PC-9 (cell line): ENCODE measurements at regions not wholly inside any gene's neighbourhood (a gene's known extent, or its start where the extent isn't known, plus 50 kb on each side); places are given as distances from the start of the nearest gene placed in this dataset.
"Not testable (repeated sequence)": the region's sequence is repeated elsewhere in the genome, so short reads cannot be mapped to it uniquely, and the experiment has no call there.

Source experiments
- BruUV-seq: library from RNA; stranded (reverse); fragments of 400-500 nt; replicated peaks from 2 replicates; lab custom pipeline; 2021; lab: Mats Ljungman, UMichigan
- CTCF ChIA-PET: fragments of 300-600 bp; sonication (Branson Sonifier 250); formaldehyde crosslinking; loops from one replicate; lab custom pipeline; 2022; ENCODE audit warnings: antibody characterized with exemption; lab: Charles Lee
- POLR2A ChIA-PET: fragments of 300-600 bp; sonication (Branson Sonifier 250); formaldehyde crosslinking; loops from one replicate; lab custom pipeline; 2022; ENCODE audit warnings: antibody characterized with exemption; ENCODE audit not compliant: unreplicated experiment; lab: Charles Lee
- DNase-seq, 2 experiments: peaks; one replicate each; pipeline versions ENCODE4 v3.0.0 to v3.0.0-alpha.2; 2015 to 2022; ENCODE audit warnings: mixed read lengths in 1 of 2
- H2AFZ ChIP-seq: fragments of 200-600 bp; sonication (generic); 2 replicates; pipeline ENCODE4 v1.8.1; 2017; ENCODE audit warnings: antibody characterized with exemption
- H3F3A ChIP-seq: fragments of 200-600 bp; sonication (generic); 2 replicates; pipeline ENCODE4 v1.8.1; 2017; ENCODE audit warnings: antibody characterized with exemption, mild to moderate bottlenecking, low read depth; ENCODE audit not compliant: insufficient read depth
- H3K27ac ChIP-seq: fragments of 200-600 bp; sonication (generic); 2 replicates; pipeline ENCODE4 v1.6.1; 2016; ENCODE audit warnings: mixed run types
- H3K27me3 ChIP-seq: fragments of 200-600 bp; sonication (generic); 2 replicates; pipeline ENCODE4 v1.6.1; 2016; ENCODE audit warnings: low read depth, mixed run types; ENCODE audit not compliant: insufficient read depth
- H3K36me3 ChIP-seq: fragments of 200-600 bp; sonication (generic); 2 replicates; pipeline ENCODE4 v1.6.1; 2016; ENCODE audit warnings: low read depth, mixed run types
- H3K4me1 ChIP-seq: fragments of 200-600 bp; sonication (generic); replicated peaks from 2 replicates; pipeline ENCODE4 v1.6.1; 2016; ENCODE audit warnings: mixed run types; ENCODE audit not compliant: insufficient read depth
- H3K4me2 ChIP-seq: fragments of 200-600 bp; sonication (generic); 2 replicates; pipeline ENCODE4 v1.6.1; 2017; ENCODE audit warnings: mixed run types
- H3K4me3 ChIP-seq: fragments of 200-600 bp; sonication (generic); 2 replicates; pipeline ENCODE4 v1.6.1; 2016; ENCODE audit warnings: mixed run types
- H3K79me2 ChIP-seq: fragments of 200-600 bp; sonication (generic); 2 replicates; pipeline ENCODE4 v1.6.1; 2017; ENCODE audit warnings: low read depth, mixed run types
- H3K9me2 ChIP-seq: fragments of 200-600 bp; sonication (generic); 2 replicates; pipeline ENCODE4 v1.8.1; 2017; ENCODE audit warnings: mild to moderate bottlenecking; ENCODE audit not compliant: insufficient read depth
- H3K9me3 ChIP-seq: fragments of 200-600 bp; sonication (generic); 2 replicates; pipeline ENCODE4 v1.8.1; 2016; ENCODE audit warnings: low read depth; ENCODE audit not compliant: insufficient read depth
- H4K20me1 ChIP-seq: fragments of 200-600 bp; sonication (generic); 2 replicates; pipeline ENCODE4 v1.8.1; 2017; ENCODE audit not compliant: insufficient read depth
- CTCF ChIP-seq: fragments of 200-600 bp; sonication (generic); conservative IDR thresholded peaks from 2 replicates; pipeline ENCODE4 v1.6.1; 2017; ENCODE audit warnings: mixed run types, antibody characterized with exemption, mild to moderate bottlenecking, moderate library complexity
- EZH2 ChIP-seq: fragments of 200-600 bp; sonication (generic); IDR thresholded peaks from 2 replicates; pipeline ENCODE4 v1.8.0; 2017; ENCODE audit warnings: antibody characterized with exemption, low read depth
- intact Hi-C: fragments of 100-400 bp; cut with micrococcal nuclease; formaldehyde crosslinking; loops from one replicate; pipeline ENCODE4 v1.10.0; 2022; ENCODE audit not compliant: unreplicated experiment

- Histone ChIP-seq H3K27me3 (no peaks in the 10 kb centered on the region), H2AFZ (no peak overlapping the region), H3K4me2 (no peak overlapping the region), H3K4me3 (no peak overlapping the region), H3K9me2 (no peaks in the 10 kb centered on the region), H4K20me1 (no peaks in the 10 kb centered on the region), H3K4me1 (no peaks in the 10 kb centered on the region), H3K36me3 (no peaks in the 10 kb centered on the region), H3K9me3 (no peaks in the 10 kb centered on the region), H3K27ac (no peak overlapping the region), H3F3A (no peaks in the 10 kb centered on the region), H3K79me2 (no peaks in the 10 kb centered on the region)
- ChIA-PET POLR2A (no interaction called here), CTCF (interaction anchor here (0.6 to 1.0 kb wide), 2 partner anchors 551 to 1674 kb away, joined by 3 read pairs; no protein-coding TSS in a partner anchor)
- peak; percentile 96 for TF ChIP-seq CTCF
- TF ChIP-seq EZH2 = no peak
- intact Hi-C loops = loop anchor here (2.0 to 10.0 kb wide), 2 partner anchors 394 to 790 kb away; partner anchors contain the start of gene LPIN3
- no TSS peak for BruUV-seq
- DNase-seq = peak in 1 of 2 experiments; percentile 45
Observed at GRCh38 chr20:41734506-41734945, 116.3 kb upstream of the CHD6 start.

- H3K4me3 ChIP-seq = no peak overlapping the region
- CTCF ChIA-PET = no interaction called here
- intact Hi-C loops = loop anchor here (10.0 kb wide), 1 partner anchor 792 kb away; no protein-coding TSS in a partner anchor
- no TSS peak for BruUV-seq
- no peaks in the 10 kb centered on the region for H3K9me3 ChIP-seq
- no peaks in the 10 kb centered on the region for H3F3A ChIP-seq
- H3K9me2 ChIP-seq = no peaks in the 10 kb centered on the region
- TF ChIP-seq EZH2 (no peak), CTCF (no peak)
- H3K79me2 ChIP-seq = no peaks in the 10 kb centered on the region
- H3K4me1 ChIP-seq = no peaks in the 10 kb centered on the region
- no peak overlapping the region for H3K27ac ChIP-seq
- no peaks in the 10 kb centered on the region for H4K20me1 ChIP-seq
- no peak overlapping the region for H3K4me2 ChIP-seq
- POLR2A ChIA-PET = no interaction called here
- H3K36me3 ChIP-seq = no peaks in the 10 kb centered on the region
- 0 out of 2 replicates have a peak, but pooled peaks cover 3% of the 10 kb centered on the region for H3K27me3 ChIP-seq
- H2AFZ ChIP-seq = no peak overlapping the region
- no peak for DNase-seq
Observed at GRCh38 chr20:41733151-41733550, 115.0 kb upstream of the CHD6 start.

- DNase-seq, H3K4me2 ChIP-seq, POLR2A ChIA-PET, H3K4me1 ChIP-seq, H4K20me1 ChIP-seq, H3K9me2 ChIP-seq, BruUV-seq, CTCF ChIA-PET, H3K27ac ChIP-seq, H3K79me2 ChIP-seq, H3F3A ChIP-seq, H3K36me3 ChIP-seq, H2AFZ ChIP-seq, H3K9me3 ChIP-seq, H3K4me3 ChIP-seq: not testable (repeated sequence)
- intact Hi-C loops = loop anchor here (10.0 kb wide), 1 partner anchor 794 kb away; no protein-coding TSS in a partner anchor
- peaks cover 23% of the 10 kb centered on the region; the same call in 1 of the 2 replicates for H3K27me3 ChIP-seq
Observed at GRCh38 chr20:41731198-41731597, 113.0 kb upstream of the CHD6 start.

- BruUV-seq, H3K4me3 ChIP-seq, H3F3A ChIP-seq, H3K9me3 ChIP-seq, H3K36me3 ChIP-seq, H4K20me1 ChIP-seq, CTCF ChIA-PET, H3K9me2 ChIP-seq, H3K4me2 ChIP-seq, H3K4me1 ChIP-seq, H3K27ac ChIP-seq, DNase-seq, H3K79me2 ChIP-seq, intact Hi-C loops, POLR2A ChIA-PET, H2AFZ ChIP-seq: not testable (repeated sequence)
- H3K27me3 ChIP-seq = peaks cover 58% of the 10 kb centered on the region
Observed at GRCh38 chr20:41727681-41728080, 109.5 kb upstream of the CHD6 start.
